ENCODE measurements at regions not wholly inside any gene's neighbourhood (a gene's known extent, or its start where the extent isn't known, plus 50 kb on each side); places are given as distances from the start of the nearest gene placed in this dataset.

GRCh38 chr21:27813750-27814149 is 846.9 kb upstream of the ADAMTS5 start:
- Histone ChIP-seq H3K79me2 (ENCODE audit: control insufficient read depth, insufficient read depth, low read length) (no peaks in the 10 kb centered on the region), H4K20me1 (ENCODE audit: control insufficient read depth, extremely low read depth, insufficient read depth, low read length) (no peaks in the 10 kb centered on the region), H3K4me3 (ENCODE audit: control insufficient read depth in 2 of 3, extremely low read depth in 1 of 3, insufficient read depth in 2 of 3, low read depth in 1 of 3, low read length in 3 of 3) (no peak overlapping the region), H3K27me3 (ENCODE audit: control insufficient read depth, extremely low read depth, insufficient read depth, low read length) (no peaks in the 10 kb centered on the region), H3K27ac (ENCODE audit: control insufficient read depth, insufficient read depth, low read length) (no peak overlapping the region), H2AFZ (ENCODE audit: control insufficient read depth, low read length) (no peak overlapping the region), H3K9me3 (ENCODE audit: control insufficient read depth, low read depth, low read length) (no peaks in the 10 kb centered on the region), H3K4me2 (ENCODE audit: control insufficient read depth, extremely low read depth, insufficient read depth, low read depth, low read length) (no peak overlapping the region), H3K9me1 (ENCODE audit: control insufficient read depth, extremely low read depth, insufficient read depth, low read length) (no peaks in the 10 kb centered on the region), H3K4me1 (ENCODE audit: control insufficient read depth, extremely low read depth, insufficient read depth, low read length) (no peaks in the 10 kb centered on the region), H3K9ac (ENCODE audit: control insufficient read depth, extremely low read depth, insufficient read depth, low read length) (no peak overlapping the region), H3K36me3 (ENCODE audit: control insufficient read depth in 2 of 2, extremely low read depth in 1 of 2, insufficient read depth in 2 of 2, low read length in 2 of 2) (no peaks in the 10 kb centered on the region)
- DNase-seq (ENCODE audit: low read depth, low spot score) (no peak), FAIRE-seq (no peak)
- dilution Hi-C loops (cut with MboI; ENCODE audit: extremely low pct_ligation_motif_present, low sequenced_read_pairs), result no loop called here
- TF ChIP-seq EZH2 (IDR thresholded peaks at IDR 0.05; ENCODE audit: low read length) (no peak), CTCF (optimal IDR thresholded peaks at IDR 0.05 in 1 of 3, IDR thresholded peaks at IDR 0.05 in 1 of 3, conservative IDR thresholded peaks at IDR 0.05 in 1 of 3; ENCODE audit: extremely low read depth in 1 of 3, insufficient read depth in 2 of 3, low read length in 3 of 3) (no peak)

GRCh38 chr21:27813344-27813743 is 846.5 kb upstream of the ADAMTS5 start:
- Histone ChIP-seq H3K9ac (ENCODE audit: control insufficient read depth, extremely low read depth, insufficient read depth, low read length) (no peak overlapping the region), H3K4me1 (ENCODE audit: control insufficient read depth, extremely low read depth, insufficient read depth, low read length) (no peaks in the 10 kb centered on the region), H3K9me1 (ENCODE audit: control insufficient read depth, extremely low read depth, insufficient read depth, low read length) (no peaks in the 10 kb centered on the region), H2AFZ (ENCODE audit: control insufficient read depth, low read length) (no peak overlapping the region), H3K27me3 (ENCODE audit: control insufficient read depth, extremely low read depth, insufficient read depth, low read length) (no peaks in the 10 kb centered on the region), H3K4me2 (ENCODE audit: control insufficient read depth, extremely low read depth, insufficient read depth, low read depth, low read length) (no peak overlapping the region), H3K4me3 (ENCODE audit: control insufficient read depth in 2 of 3, extremely low read depth in 1 of 3, insufficient read depth in 2 of 3, low read depth in 1 of 3, low read length in 3 of 3) (no peak overlapping the region), H3K9me3 (ENCODE audit: control insufficient read depth, low read depth, low read length) (no peaks in the 10 kb centered on the region), H3K36me3 (ENCODE audit: control insufficient read depth in 2 of 2, extremely low read depth in 1 of 2, insufficient read depth in 2 of 2, low read length in 2 of 2) (no peaks in the 10 kb centered on the region), H3K79me2 (ENCODE audit: control insufficient read depth, insufficient read depth, low read length) (no peaks in the 10 kb centered on the region), H4K20me1 (ENCODE audit: control insufficient read depth, extremely low read depth, insufficient read depth, low read length) (no peaks in the 10 kb centered on the region), H3K27ac (ENCODE audit: control insufficient read depth, insufficient read depth, low read length) (no peak overlapping the region)
- no peak for DNase-seq (ENCODE audit: low read depth, low spot score)
- TF ChIP-seq CTCF (optimal IDR thresholded peaks at IDR 0.05 in 1 of 3, IDR thresholded peaks at IDR 0.05 in 1 of 3, conservative IDR thresholded peaks at IDR 0.05 in 1 of 3; ENCODE audit: extremely low read depth in 1 of 3, insufficient read depth in 2 of 3, low read length in 3 of 3), result no peak
- TF ChIP-seq EZH2 (IDR thresholded peaks at IDR 0.05; ENCODE audit: low read length), result no peak
- FAIRE-seq, result no peak
- dilution Hi-C loops (cut with MboI; ENCODE audit: extremely low pct_ligation_motif_present, low sequenced_read_pairs), result no loop called here
